Coronary artery (tissue), 2 donors: ENCODE measurements at regions not wholly inside any gene's neighbourhood (a gene's known extent, or its start where the extent isn't known, plus 50 kb on each side); places are given as distances from the start of the nearest gene placed in this dataset.

Experiments used
- DNase-seq: peaks from one replicate; pipeline ENCODE4 v3.0.0-alpha.2; 2017; ENCODE audit warnings: low spot score
- H3K27ac ChIP-seq, 2 donors: fragments of 200-600 bp; sonication (generic); one replicate each; pipeline ENCODE4 v1.5.1; 2016 to 2019
- H3K4me3 ChIP-seq: fragments of 200-600 bp; sonication (generic); 2 replicates; pipeline ENCODE4 v1.5.1; 2016; ENCODE audit warnings: mild to moderate bottlenecking, moderate library complexity
- TF ChIP-seq, protein P1 (sequence below): fragments of 200-600 bp; sonication (generic); IDR thresholded peaks from one replicate; pipeline ENCODE4 v1.5.1; 2019; ENCODE audit warnings: antibody characterized with exemption

DNA sequence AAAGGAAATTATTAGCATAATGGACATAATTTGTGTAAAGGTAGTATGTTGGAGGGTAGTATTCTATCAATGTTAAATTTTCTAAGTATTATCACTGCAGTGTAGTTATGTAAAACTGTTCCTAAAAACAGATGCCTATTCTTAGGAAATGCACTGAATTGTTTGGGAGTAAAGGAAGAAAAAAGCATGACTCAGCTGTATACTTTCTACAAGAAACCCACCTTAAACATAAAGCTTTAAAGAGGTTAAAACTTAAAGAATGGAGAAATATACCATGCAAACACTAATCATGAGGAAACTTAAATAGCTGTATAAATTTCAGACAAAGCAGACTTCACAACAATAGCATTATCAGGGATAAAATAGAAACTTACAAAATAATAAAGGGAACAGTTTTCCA is 292.9 kb downstream of the ANTXR2 start:
- Histone ChIP-seq H3K27ac (no peak overlapping the region), H3K4me3 (no peak overlapping the region)
- DNase-seq = no peak
- TF ChIP-seq, protein P1, sequence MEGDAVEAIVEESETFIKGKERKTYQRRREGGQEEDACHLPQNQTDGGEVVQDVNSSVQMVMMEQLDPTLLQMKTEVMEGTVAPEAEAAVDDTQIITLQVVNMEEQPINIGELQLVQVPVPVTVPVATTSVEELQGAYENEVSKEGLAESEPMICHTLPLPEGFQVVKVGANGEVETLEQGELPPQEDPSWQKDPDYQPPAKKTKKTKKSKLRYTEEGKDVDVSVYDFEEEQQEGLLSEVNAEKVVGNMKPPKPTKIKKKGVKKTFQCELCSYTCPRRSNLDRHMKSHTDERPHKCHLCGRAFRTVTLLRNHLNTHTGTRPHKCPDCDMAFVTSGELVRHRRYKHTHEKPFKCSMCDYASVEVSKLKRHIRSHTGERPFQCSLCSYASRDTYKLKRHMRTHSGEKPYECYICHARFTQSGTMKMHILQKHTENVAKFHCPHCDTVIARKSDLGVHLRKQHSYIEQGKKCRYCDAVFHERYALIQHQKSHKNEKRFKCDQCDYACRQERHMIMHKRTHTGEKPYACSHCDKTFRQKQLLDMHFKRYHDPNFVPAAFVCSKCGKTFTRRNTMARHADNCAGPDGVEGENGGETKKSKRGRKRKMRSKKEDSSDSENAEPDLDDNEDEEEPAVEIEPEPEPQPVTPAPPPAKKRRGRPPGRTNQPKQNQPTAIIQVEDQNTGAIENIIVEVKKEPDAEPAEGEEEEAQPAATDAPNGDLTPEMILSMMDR = no peak

DNA sequence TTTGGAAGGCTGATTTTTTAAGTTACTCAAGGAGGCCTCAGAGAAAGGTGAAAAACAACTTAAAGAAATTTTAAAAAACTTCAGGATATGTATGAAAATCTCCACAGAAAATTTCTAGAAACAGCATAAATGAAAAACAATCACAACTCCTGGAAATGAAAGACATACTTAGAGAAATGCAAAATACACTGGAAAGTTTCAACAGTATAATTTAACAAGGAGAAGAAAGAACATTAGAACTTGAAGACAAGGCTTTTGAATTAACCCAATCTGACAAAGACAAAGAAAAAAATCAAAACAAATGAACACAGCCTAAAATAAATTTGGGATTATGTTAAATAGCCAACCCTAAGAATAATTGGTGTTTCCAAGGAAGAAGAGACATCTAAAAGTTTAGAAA is 300.5 kb downstream of the ANTXR2 start:
- Histone ChIP-seq H3K27ac (no peak overlapping the region), H3K4me3 (no peak overlapping the region)
- TF ChIP-seq, protein P1 = no peak
- no peak for DNase-seq

DNA sequence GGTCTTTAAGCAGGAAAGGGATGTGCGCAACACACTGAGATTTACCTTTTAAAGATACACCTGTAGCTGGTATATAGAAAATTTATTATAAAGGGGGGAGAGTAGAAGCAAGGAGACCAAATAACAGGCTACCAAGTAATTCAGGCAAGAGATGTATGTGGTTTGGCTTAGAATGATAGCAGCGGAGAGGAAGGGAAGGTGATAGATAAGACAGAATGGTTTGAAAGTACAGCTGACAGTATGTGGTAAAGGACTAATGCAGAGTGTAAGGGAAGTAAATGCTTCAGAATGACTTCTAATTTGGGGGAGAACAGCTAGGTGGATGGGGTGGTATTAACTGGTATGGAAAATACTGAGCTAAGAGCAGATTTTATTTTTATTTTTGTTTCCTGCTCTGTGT is 308.9 kb downstream of the ANTXR2 start:
- Histone ChIP-seq H3K4me3 (no peak overlapping the region), H3K27ac (no peak overlapping the region)
- no peak for DNase-seq
- TF ChIP-seq, protein P1 = no peak

DNA sequence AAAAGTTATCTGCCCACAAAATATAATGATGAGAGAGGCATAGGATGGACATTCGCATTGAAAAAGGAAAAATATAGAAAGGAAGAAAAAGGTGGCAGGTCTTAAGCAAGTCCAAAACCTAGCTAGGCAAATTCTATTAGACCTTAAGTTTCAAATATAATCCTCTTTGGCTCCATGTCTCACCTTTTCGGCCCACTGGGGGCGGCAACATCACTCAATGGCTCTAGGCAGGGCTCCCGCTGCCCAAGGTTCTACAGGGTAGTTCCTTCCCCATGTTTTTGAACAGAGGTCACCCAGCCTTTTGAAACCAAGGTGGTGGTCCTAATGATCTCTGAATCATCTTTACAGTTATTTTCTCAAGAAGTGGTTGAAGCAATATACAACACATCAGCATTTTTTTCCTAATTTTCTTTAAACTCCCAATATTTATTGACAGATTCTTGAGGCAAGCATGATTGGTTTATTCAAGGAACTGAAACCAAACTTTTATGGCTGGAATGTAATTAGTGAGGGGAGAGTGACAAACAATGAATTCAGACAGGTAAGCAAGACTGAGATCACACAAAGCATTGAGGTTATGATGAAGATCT is 309.4 kb downstream of the ANTXR2 start:
- DNase-seq = no peak
- no peak overlapping the region for H3K27ac ChIP-seq
- TF ChIP-seq, protein P1 = no peak
- H3K4me3 ChIP-seq = no peak overlapping the region

DNA sequence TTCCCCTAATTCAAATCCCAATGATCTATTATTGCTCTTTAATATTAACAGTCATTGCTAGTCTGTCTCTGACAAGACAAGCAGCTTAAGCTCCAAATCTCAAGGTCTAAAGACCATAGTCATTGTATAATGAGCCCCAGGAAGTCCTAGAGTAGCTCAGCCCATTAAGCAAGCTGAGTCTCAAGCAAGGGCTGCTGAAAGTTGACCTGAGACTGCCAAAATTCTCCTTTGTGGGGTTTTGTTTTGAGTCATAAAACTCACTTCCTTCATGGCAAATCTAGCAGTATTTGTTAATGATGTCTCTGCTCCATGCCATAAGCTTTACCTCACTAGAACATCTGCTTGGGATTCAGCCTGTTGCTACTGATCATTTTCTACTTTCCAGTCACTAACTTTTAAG is 313.2 kb downstream of the ANTXR2 start:
- no peak overlapping the region for H3K27ac ChIP-seq
- TF ChIP-seq, protein P1 = no peak
- no peak for DNase-seq
- H3K4me3 ChIP-seq = no peak overlapping the region

GRCh38 chr4:79757600-79757999 is 315.4 kb downstream of the ANTXR2 start:
- TF ChIP-seq, protein P1 = no peak
- Histone ChIP-seq H3K27ac (no peak overlapping the region), H3K4me3 (no peak overlapping the region)
- DNase-seq = no peak

DNA sequence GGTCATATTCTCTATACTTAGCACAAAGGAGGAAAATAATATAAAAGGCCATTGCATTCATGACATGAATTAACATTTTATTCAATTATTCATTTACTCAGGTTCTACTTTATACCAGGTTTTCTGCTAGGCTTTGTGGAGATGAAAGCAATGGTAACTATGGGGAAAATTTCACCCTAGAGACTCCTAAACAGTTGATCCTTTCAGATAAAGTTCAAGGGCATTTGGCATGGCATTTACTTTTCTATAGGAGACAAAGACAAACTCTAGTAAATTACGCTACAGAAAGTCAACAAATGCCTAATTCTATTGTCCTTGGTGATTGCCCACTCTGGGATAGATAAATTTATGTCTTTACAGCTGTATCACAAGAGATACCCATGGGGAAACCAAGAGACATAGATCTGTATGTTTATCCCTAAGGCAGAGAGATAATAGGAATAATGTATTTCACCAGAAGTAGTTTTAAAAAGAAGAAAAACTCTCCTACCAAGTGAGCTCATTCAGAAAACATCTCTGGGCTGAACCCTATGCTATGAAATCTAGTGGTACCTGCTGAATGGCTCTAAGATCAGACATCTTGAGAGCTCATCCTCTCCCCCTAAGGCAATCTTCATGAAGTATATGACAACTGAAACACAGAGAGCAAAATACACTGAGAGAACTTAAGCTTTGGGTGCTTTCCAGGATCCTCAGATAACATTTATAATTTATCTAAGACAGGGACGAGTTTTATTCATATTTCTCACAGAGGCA is 316.7 kb downstream of the ANTXR2 start:
- TF ChIP-seq, protein P1 = no peak
- DNase-seq = no peak
- H3K4me3 ChIP-seq = no peak overlapping the region
- H3K27ac ChIP-seq = no peak overlapping the region
